Loucy (cell line): ENCODE measurements at regions not wholly inside any gene's neighbourhood (a gene's known extent, or its start where the extent isn't known, plus 50 kb on each side); places are given as distances from the start of the nearest gene placed in this dataset.

Source experiments
- CTCF ChIP-seq: fragments of 200-600 bp; sonication (generic); conservative IDR thresholded peaks from 2 replicates; pipeline ENCODE4 v1.5.1; 2014; ENCODE audit warnings: mild to moderate bottlenecking, antibody characterized with exemption, low read length
- EZH2phosphoT487 ChIP-seq: fragments of 200-600 bp; IDR thresholded peaks from 2 replicates; pipeline ENCODE4 v1.6.1; 2018; ENCODE audit warnings: antibody characterized with exemption, mild to moderate bottlenecking, moderate library complexity, borderline replicate concordance

- TF ChIP-seq CTCF (no peak), EZH2phosphoT487 (no peak)
Observed at GRCh38 chr4:55768291-55768690, 51.3 kb upstream of the EXOC1L start.
